Glomerular visceral epithelial cell (primary cell): ENCODE measurements at regions not wholly inside any gene's neighbourhood (a gene's known extent, or its start where the extent isn't known, plus 50 kb on each side); places are given as distances from the start of the nearest gene placed in this dataset.
"Not testable (repeated sequence)": the region's sequence is repeated elsewhere in the genome, so short reads cannot be mapped to it uniquely, and the experiment has no call there.

Experiments used
- DNase-seq: peaks from one replicate; pipeline ENCODE4 v3.0.0-alpha.2; 2016; ENCODE audit errors: extremely low spot score

GRCh38 chrY:16120096-16120495 lies 1595.8 kb downstream of the NLGN4Y start:
- DNase-seq = not testable (repeated sequence)

GRCh38 chrY:16121988-16122387 lies 1597.7 kb downstream of the NLGN4Y start:
- no peak for DNase-seq

- no peak for DNase-seq
Observed at GRCh38 chrY:16124630-16125317, 1600.4 kb downstream of the NLGN4Y start.

- DNase-seq = no peak
Observed at GRCh38 chrY:16136581-16137298, 1612.4 kb downstream of the NLGN4Y start.

- DNase-seq = no peak
Observed at GRCh38 chrY:16157801-16158200, 1633.5 kb downstream of the NLGN4Y start.

- not testable (repeated sequence) for DNase-seq
Observed at GRCh38 chrY:16175740-16176139, 1651.4 kb downstream of the NLGN4Y start.

- DNase-seq = not testable (repeated sequence)
Observed at GRCh38 chrY:16205482-16205881, 1674.5 kb downstream of the CDY2B start.

- DNase-seq = not testable (repeated sequence)
Observed at GRCh38 chrY:16243322-16243721, 1636.7 kb downstream of the CDY2B start.

- not testable (repeated sequence) for DNase-seq
Observed at GRCh38 chrY:16254551-16255295, 1625.3 kb downstream of the CDY2B start.

GRCh38 chrY:16255778-16256177 lies 1624.2 kb downstream of the CDY2B start:
- not testable (repeated sequence) for DNase-seq
